ENCODE measurements at regions not wholly inside any gene's neighbourhood (a gene's known extent, or its start where the extent isn't known, plus 50 kb on each side); places are given as distances from the start of the nearest gene placed in this dataset.
"Not testable (repeated sequence)": the region's sequence is repeated elsewhere in the genome, so short reads cannot be mapped to it uniquely, and the experiment has no call there.

DNA sequence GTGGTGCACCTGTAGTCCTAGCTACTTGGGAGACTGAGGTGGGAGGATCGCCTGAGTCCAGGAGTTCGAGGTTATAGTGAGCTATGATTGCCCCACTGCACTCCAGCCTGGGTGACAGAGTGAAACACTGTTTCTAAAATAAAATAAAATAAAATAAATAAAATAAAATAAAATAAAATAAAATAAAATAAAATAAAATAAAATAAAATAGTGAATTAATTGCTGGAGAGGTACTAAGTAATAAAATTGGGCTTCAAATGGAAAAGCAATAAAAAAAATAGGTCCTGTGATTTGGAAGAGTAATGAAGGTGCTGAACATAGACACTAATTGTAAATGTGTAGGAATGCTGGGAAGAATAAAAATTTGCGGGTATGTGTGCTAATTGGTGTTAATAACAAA lies 126.2 kb upstream of the KLF12 start:
- H3K27me3 ChIP-seq (ENCODE audit: insufficient read depth); H3K4me1 ChIP-seq (ENCODE audit: insufficient read depth); H3K9me2 ChIP-seq (ENCODE audit: insufficient read depth); H3K4me1 Mint-ChIP-seq; H3K36me3 ChIP-seq (ENCODE audit: insufficient read depth); H3K36me3 Mint-ChIP-seq (ENCODE audit: low read depth); H3K4me3 Mint-ChIP-seq; H3K4me3 ChIP-seq; H2AFZ ChIP-seq; H3F3A ChIP-seq (replicated peaks; ENCODE audit: low read depth); H3K27ac ChIP-seq (ENCODE audit: low read depth); H3K27ac Mint-ChIP-seq; H3K4me2 ChIP-seq; H3K79me2 ChIP-seq (replicated peaks; ENCODE audit: insufficient read depth); H4K20me1 ChIP-seq (replicated peaks; ENCODE audit: insufficient read depth); H3K27me3 Mint-ChIP-seq (ENCODE audit: insufficient read depth, low read depth, poor library complexity); DNase-seq (ENCODE audit: low spot score); ATAC-seq: not testable (repeated sequence)
- H3K9me3 Mint-ChIP-seq = peaks cover 13% of the 10 kb centered on the region; the same call in 2 of the 3 replicates

DNA sequence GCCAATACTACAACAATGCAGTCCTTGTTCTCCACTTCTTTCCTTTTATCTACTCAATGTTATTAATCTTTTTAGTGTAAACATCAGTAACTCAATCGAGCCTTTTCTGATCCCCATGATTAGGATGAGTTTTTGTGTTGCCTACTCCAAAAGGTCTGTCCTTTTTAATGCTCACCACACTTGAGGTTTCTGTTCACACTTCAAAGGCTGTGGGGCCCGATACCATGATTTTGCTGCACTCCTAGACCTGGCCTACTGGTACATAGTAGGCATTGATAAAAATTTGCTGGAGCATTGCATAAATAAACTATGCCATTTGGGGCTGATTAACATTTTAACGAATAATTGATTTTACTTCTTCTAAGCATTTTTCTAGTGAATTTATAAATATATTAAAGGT lies 125.4 kb upstream of the KLF12 start:
- H3K4me1 Mint-ChIP-seq = peaks cover 4% of the 10 kb centered on the region; the same call in 2 of the 3 replicates

More for the DNA sequence above, 125.4 kb upstream of the KLF12 start:
- Histone ChIP-seq H3F3A (replicated peaks; ENCODE audit: low read depth) (no peaks in the 10 kb centered on the region), H3K27ac (ENCODE audit: low read depth) (no peak overlapping the region), H4K20me1 (replicated peaks; ENCODE audit: insufficient read depth) (no peaks in the 10 kb centered on the region), H3K36me3 (ENCODE audit: insufficient read depth) (no peaks in the 10 kb centered on the region), H3K4me1 (ENCODE audit: insufficient read depth) (no peaks in the 10 kb centered on the region), H3K79me2 (replicated peaks; ENCODE audit: insufficient read depth) (no peaks in the 10 kb centered on the region), H3K4me3 (no peak overlapping the region), H2AFZ (no peak overlapping the region), H3K9me2 (ENCODE audit: insufficient read depth) (no peaks in the 10 kb centered on the region), H3K27me3 (ENCODE audit: insufficient read depth) (no peaks in the 10 kb centered on the region), H3K4me2 (no peak overlapping the region)
- no peak overlapping the region for H3K27ac Mint-ChIP-seq
- H3K36me3 Mint-ChIP-seq (ENCODE audit: low read depth) = peaks cover 7% of the 10 kb centered on the region; the same call in 2 of the 3 replicates
- TF ChIP-seq CREB1 (CRISPR knock-in tag; IDR thresholded peaks at IDR 0.05; ENCODE audit: low read depth) (no peak), EZH2phosphoT487 (IDR thresholded peaks at IDR 0.05; ENCODE audit: unreplicated experiment) (no peak), ZNF331 (CRISPR knock-in tag; IDR thresholded peaks at IDR 0.05; ENCODE audit: low read depth) (no peak)
- TF ChIP-seq, protein P1, sequence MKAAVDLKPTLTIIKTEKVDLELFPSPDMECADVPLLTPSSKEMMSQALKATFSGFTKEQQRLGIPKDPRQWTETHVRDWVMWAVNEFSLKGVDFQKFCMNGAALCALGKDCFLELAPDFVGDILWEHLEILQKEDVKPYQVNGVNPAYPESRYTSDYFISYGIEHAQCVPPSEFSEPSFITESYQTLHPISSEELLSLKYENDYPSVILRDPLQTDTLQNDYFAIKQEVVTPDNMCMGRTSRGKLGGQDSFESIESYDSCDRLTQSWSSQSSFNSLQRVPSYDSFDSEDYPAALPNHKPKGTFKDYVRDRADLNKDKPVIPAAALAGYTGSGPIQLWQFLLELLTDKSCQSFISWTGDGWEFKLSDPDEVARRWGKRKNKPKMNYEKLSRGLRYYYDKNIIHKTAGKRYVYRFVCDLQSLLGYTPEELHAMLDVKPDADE (IDR thresholded peaks at IDR 0.05) = no peak
- TF ChIP-seq, protein P2, sequence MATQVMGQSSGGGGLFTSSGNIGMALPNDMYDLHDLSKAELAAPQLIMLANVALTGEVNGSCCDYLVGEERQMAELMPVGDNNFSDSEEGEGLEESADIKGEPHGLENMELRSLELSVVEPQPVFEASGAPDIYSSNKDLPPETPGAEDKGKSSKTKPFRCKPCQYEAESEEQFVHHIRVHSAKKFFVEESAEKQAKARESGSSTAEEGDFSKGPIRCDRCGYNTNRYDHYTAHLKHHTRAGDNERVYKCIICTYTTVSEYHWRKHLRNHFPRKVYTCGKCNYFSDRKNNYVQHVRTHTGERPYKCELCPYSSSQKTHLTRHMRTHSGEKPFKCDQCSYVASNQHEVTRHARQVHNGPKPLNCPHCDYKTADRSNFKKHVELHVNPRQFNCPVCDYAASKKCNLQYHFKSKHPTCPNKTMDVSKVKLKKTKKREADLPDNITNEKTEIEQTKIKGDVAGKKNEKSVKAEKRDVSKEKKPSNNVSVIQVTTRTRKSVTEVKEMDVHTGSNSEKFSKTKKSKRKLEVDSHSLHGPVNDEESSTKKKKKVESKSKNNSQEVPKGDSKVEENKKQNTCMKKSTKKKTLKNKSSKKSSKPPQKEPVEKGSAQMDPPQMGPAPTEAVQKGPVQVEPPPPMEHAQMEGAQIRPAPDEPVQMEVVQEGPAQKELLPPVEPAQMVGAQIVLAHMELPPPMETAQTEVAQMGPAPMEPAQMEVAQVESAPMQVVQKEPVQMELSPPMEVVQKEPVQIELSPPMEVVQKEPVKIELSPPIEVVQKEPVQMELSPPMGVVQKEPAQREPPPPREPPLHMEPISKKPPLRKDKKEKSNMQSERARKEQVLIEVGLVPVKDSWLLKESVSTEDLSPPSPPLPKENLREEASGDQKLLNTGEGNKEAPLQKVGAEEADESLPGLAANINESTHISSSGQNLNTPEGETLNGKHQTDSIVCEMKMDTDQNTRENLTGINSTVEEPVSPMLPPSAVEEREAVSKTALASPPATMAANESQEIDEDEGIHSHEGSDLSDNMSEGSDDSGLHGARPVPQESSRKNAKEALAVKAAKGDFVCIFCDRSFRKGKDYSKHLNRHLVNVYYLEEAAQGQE (IDR thresholded peaks at IDR 0.05; ENCODE audit: unreplicated experiment) = no peak
- TF ChIP-seq, protein P3, sequence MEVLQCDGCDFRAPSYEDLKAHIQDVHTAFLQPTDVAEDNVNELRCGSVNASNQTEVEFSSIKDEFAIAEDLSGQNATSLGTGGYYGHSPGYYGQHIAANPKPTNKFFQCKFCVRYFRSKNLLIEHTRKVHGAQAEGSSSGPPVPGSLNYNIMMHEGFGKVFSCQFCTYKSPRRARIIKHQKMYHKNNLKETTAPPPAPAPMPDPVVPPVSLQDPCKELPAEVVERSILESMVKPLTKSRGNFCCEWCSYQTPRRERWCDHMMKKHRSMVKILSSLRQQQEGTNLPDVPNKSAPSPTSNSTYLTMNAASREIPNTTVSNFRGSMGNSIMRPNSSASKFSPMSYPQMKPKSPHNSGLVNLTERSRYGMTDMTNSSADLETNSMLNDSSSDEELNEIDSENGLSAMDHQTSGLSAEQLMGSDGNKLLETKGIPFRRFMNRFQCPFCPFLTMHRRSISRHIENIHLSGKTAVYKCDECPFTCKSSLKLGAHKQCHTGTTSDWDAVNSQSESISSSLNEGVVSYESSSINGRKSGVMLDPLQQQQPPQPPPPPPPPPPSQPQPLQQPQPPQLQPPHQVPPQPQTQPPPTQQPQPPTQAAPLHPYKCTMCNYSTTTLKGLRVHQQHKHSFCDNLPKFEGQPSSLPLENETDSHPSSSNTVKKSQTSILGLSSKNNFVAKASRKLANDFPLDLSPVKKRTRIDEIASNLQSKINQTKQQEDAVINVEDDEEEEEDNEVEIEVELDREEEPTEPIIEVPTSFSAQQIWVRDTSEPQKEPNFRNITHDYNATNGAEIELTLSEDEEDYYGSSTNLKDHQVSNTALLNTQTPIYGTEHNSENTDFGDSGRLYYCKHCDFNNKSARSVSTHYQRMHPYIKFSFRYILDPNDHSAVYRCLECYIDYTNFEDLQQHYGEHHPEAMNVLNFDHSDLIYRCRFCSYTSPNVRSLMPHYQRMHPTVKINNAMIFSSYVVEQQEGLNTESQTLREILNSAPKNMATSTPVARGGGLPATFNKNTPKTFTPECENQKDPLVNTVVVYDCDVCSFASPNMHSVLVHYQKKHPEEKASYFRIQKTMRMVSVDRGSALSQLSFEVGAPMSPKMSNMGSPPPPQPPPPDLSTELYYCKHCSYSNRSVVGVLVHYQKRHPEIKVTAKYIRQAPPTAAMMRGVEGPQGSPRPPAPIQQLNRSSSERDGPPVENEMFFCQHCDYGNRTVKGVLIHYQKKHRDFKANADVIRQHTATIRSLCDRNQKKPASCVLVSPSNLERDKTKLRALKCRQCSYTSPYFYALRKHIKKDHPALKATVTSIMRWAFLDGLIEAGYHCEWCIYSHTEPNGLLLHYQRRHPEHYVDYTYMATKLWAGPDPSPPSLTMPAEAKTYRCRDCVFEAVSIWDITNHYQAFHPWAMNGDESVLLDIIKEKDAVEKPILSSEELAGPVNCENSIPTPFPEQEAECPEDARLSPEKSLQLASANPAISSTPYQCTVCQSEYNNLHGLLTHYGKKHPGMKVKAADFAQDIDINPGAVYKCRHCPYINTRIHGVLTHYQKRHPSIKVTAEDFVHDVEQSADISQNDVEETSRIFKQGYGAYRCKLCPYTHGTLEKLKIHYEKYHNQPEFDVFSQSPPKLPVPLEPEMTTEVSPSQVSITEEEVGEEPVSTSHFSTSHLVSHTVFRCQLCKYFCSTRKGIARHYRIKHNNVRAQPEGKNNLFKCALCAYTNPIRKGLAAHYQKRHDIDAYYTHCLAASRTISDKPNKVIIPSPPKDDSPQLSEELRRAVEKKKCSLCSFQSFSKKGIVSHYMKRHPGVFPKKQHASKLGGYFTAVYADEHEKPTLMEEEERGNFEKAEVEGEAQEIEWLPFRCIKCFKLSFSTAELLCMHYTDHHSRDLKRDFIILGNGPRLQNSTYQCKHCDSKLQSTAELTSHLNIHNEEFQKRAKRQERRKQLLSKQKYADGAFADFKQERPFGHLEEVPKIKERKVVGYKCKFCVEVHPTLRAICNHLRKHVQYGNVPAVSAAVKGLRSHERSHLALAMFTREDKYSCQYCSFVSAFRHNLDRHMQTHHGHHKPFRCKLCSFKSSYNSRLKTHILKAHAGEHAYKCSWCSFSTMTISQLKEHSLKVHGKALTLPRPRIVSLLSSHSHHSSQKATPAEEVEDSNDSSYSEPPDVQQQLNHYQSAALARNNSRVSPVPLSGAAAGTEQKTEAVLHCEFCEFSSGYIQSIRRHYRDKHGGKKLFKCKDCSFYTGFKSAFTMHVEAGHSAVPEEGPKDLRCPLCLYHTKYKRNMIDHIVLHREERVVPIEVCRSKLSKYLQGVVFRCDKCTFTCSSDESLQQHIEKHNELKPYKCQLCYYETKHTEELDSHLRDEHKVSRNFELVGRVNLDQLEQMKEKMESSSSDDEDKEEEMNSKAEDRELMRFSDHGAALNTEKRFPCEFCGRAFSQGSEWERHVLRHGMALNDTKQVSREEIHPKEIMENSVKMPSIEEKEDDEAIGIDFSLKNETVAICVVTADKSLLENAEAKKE (CRISPR knock-in tag; IDR thresholded peaks at IDR 0.05) = no peak
- ATAC-seq (no peak), DNase-seq (ENCODE audit: low spot score) (no peak)
- H3K9me3 Mint-ChIP-seq = peaks cover 9% of the 10 kb centered on the region; the same call in 2 of the 3 replicates
- no peaks in the 10 kb centered on the region for H3K27me3 Mint-ChIP-seq (ENCODE audit: insufficient read depth, low read depth, poor library complexity)
- H3K4me3 Mint-ChIP-seq = no peak overlapping the region
